Activated T-cell treated with anti-CD3 and anti-CD28 coated beads, Interleukin-2, amount 50 U/mL, for 72 hours (primary cell): ENCODE measurements at regions not wholly inside any gene's neighbourhood (a gene's known extent, or its start where the extent isn't known, plus 50 kb on each side); places are given as distances from the start of the nearest gene placed in this dataset.
"Not testable (repeated sequence)": the region's sequence is repeated elsewhere in the genome, so short reads cannot be mapped to it uniquely, and the experiment has no call there.

Experiments used
- ATAC-seq, 2 donors: fragments of 150-1000 bp; cut with Tn5 transposase; replicated peaks in 1 of 2; 2 replicates each; pipeline ENCODE4 v1.10.0; 2021; ENCODE audit warnings: moderate library complexity in 2 of 2, mild to moderate bottlenecking in 1 of 2
- DNase-seq, 2 donors: peaks; one replicate each; pipeline ENCODE4 v3.0.0; 2021 to 2022; ENCODE audit warnings: mixed read lengths in 1 of 2
- H3K27ac Mint-ChIP-seq: one replicate; pipeline ENCODE4 v1.8.0; 2022; ENCODE audit warnings: mild to moderate bottlenecking, moderate library complexity, mixed read lengths
- H3K27me3 Mint-ChIP-seq: one replicate; pipeline ENCODE4 v1.8.0; 2022; ENCODE audit warnings: low read depth, mixed read lengths
- H3K36me3 Mint-ChIP-seq, 2 donors: one replicate each; pipeline ENCODE4 v1.8.0; 2022; ENCODE audit warnings: mixed read lengths in 2 of 2, mild to moderate bottlenecking in 1 of 2; ENCODE audit not compliant: insufficient read depth in 2 of 2
- H3K4me1 Mint-ChIP-seq: one replicate; pipeline ENCODE4 v1.8.0; 2022; ENCODE audit warnings: low read depth, mixed read lengths
- H3K4me3 Mint-ChIP-seq, 2 donors: one replicate each; pipeline ENCODE4 v1.8.0; 2022; ENCODE audit warnings: mild to moderate bottlenecking in 2 of 2, mixed read lengths in 2 of 2, moderate library complexity in 2 of 2
- H3K9me3 Mint-ChIP-seq, 2 donors: one replicate each; pipeline ENCODE4 v1.8.0; 2022; ENCODE audit warnings: mixed read lengths in 2 of 2

GRCh38 chr4:103402198-103402597 lies 204.1 kb upstream of the CENPE start:
- H3K4me1 Mint-ChIP-seq = no peaks in the 10 kb centered on the region
- no peak overlapping the region for H3K4me3 Mint-ChIP-seq
- ATAC-seq = no peak
- H3K9me3 Mint-ChIP-seq = no peaks in the 10 kb centered on the region
- no peak for DNase-seq
- H3K27me3 Mint-ChIP-seq = no peaks in the 10 kb centered on the region
- no peak overlapping the region for H3K27ac Mint-ChIP-seq
- H3K36me3 Mint-ChIP-seq = no peaks in the 10 kb centered on the region

- H3K9me3 Mint-ChIP-seq = no peaks in the 10 kb centered on the region
- H3K27ac Mint-ChIP-seq = no peak overlapping the region
- no peaks in the 10 kb centered on the region for H3K4me1 Mint-ChIP-seq
- ATAC-seq (no peak), DNase-seq (no peak)
- no peaks in the 10 kb centered on the region for H3K27me3 Mint-ChIP-seq
- H3K4me3 Mint-ChIP-seq = no peak overlapping the region
- H3K36me3 Mint-ChIP-seq = no peaks in the 10 kb centered on the region
Measured at GRCh38 chr4:103400405-103400804, 202.3 kb upstream of the CENPE start.

GRCh38 chr4:103397541-103397940 lies 199.4 kb upstream of the CENPE start:
- Mint-ChIP-seq H3K27me3 (no peaks in the 10 kb centered on the region), H3K27ac (no peak overlapping the region), H3K4me1 (no peaks in the 10 kb centered on the region), H3K9me3 (no peaks in the 10 kb centered on the region), H3K4me3 (no peak overlapping the region), H3K36me3 (no peaks in the 10 kb centered on the region)
- DNase-seq (no peak), ATAC-seq (no peak)

GRCh38 chr4:103387508-103388011 lies 189.4 kb upstream of the CENPE start:
- H3K4me1 Mint-ChIP-seq, H3K36me3 Mint-ChIP-seq, ATAC-seq, H3K4me3 Mint-ChIP-seq, DNase-seq, H3K27me3 Mint-ChIP-seq, H3K27ac Mint-ChIP-seq: not testable (repeated sequence)
- peaks cover 10% of the 10 kb centered on the region in 2 donors for H3K9me3 Mint-ChIP-seq

GRCh38 chr4:103385565-103385964 lies 187.4 kb upstream of the CENPE start:
- peaks cover 13 to 14% of the 10 kb centered on the region in 2 donors for H3K9me3 Mint-ChIP-seq
- H3K4me1 Mint-ChIP-seq, DNase-seq, H3K4me3 Mint-ChIP-seq, H3K36me3 Mint-ChIP-seq, ATAC-seq, H3K27ac Mint-ChIP-seq, H3K27me3 Mint-ChIP-seq: not testable (repeated sequence)

- Mint-ChIP-seq H3K36me3 (no peaks in the 10 kb centered on the region), H3K4me3 (no peak overlapping the region), H3K27me3 (no peaks in the 10 kb centered on the region), H3K4me1 (no peaks in the 10 kb centered on the region), H3K9me3 (peaks cover 1 to 3% of the 10 kb centered on the region in 2 donors), H3K27ac (no peak overlapping the region)
- no peak for ATAC-seq
- DNase-seq = no peak
Measured at GRCh38 chr4:103375278-103375677, 177.1 kb upstream of the CENPE start.

- H3K36me3 Mint-ChIP-seq = no peaks in the 10 kb centered on the region
- no peak overlapping the region for H3K4me3 Mint-ChIP-seq
- H3K27me3 Mint-ChIP-seq = no peaks in the 10 kb centered on the region
- H3K27ac Mint-ChIP-seq = no peak overlapping the region
- no peaks in the 10 kb centered on the region for H3K4me1 Mint-ChIP-seq
- DNase-seq (no peak), ATAC-seq (no peak)
- H3K9me3 Mint-ChIP-seq = peaks cover under 1 to 3% of the 10 kb centered on the region in 2 donors
Measured at GRCh38 chr4:103374758-103375157, 176.6 kb upstream of the CENPE start.

GRCh38 chr4:103374306-103374705 lies 176.2 kb upstream of the CENPE start:
- Mint-ChIP-seq H3K4me1 (no peaks in the 10 kb centered on the region), H3K27ac (no peak overlapping the region), H3K4me3 (no peak overlapping the region), H3K9me3 (peaks cover 0 to 3% of the 10 kb centered on the region in 2 donors), H3K27me3 (no peaks in the 10 kb centered on the region), H3K36me3 (no peaks in the 10 kb centered on the region)
- no peak for ATAC-seq
- no peak for DNase-seq

GRCh38 chr4:103372002-103372558 lies 173.9 kb upstream of the CENPE start:
- Mint-ChIP-seq H3K27ac (no peak overlapping the region), H3K27me3 (no peaks in the 10 kb centered on the region), H3K4me1 (no peaks in the 10 kb centered on the region), H3K36me3 (no peaks in the 10 kb centered on the region), H3K9me3 (peaks cover 0 to 3% of the 10 kb centered on the region in 2 donors), H3K4me3 (no peak overlapping the region)
- DNase-seq (no peak), ATAC-seq (no peak)

GRCh38 chr4:103370336-103370735 lies 172.2 kb upstream of the CENPE start:
- Mint-ChIP-seq H3K4me1 (no peaks in the 10 kb centered on the region), H3K9me3 (peaks cover 0 to 3% of the 10 kb centered on the region in 2 donors), H3K36me3 (no peaks in the 10 kb centered on the region), H3K4me3 (no peak overlapping the region), H3K27ac (no peak overlapping the region), H3K27me3 (no peaks in the 10 kb centered on the region)
- no peak for ATAC-seq
- no peak for DNase-seq

GRCh38 chr4:103365285-103365684 lies 167.1 kb upstream of the CENPE start:
- H3K4me1 Mint-ChIP-seq = no peaks in the 10 kb centered on the region
- peaks cover 2 to 5% of the 10 kb centered on the region in 2 donors for H3K9me3 Mint-ChIP-seq
- H3K36me3 Mint-ChIP-seq = no peaks in the 10 kb centered on the region
- no peak overlapping the region for H3K27ac Mint-ChIP-seq
- no peak for ATAC-seq
- DNase-seq = no peak
- no peaks in the 10 kb centered on the region for H3K27me3 Mint-ChIP-seq
- no peak overlapping the region for H3K4me3 Mint-ChIP-seq

- DNase-seq (no peak), ATAC-seq (no peak)
- Mint-ChIP-seq H3K9me3 (peaks cover 8 to 11% of the 10 kb centered on the region in 2 donors), H3K27ac (no peak overlapping the region), H3K27me3 (no peaks in the 10 kb centered on the region), H3K4me3 (no peak overlapping the region), H3K36me3 (peaks cover 0 to 4% of the 10 kb centered on the region in 2 donors), H3K4me1 (no peaks in the 10 kb centered on the region)
Measured at GRCh38 chr4:103364083-103364482, 165.9 kb upstream of the CENPE start.

- H3K27ac Mint-ChIP-seq = no peak overlapping the region
- no peaks in the 10 kb centered on the region for H3K27me3 Mint-ChIP-seq
- no peak for ATAC-seq
- H3K36me3 Mint-ChIP-seq = peaks cover 0 to 4% of the 10 kb centered on the region in 2 donors
- H3K9me3 Mint-ChIP-seq = peaks cover 9 to 13% of the 10 kb centered on the region in 2 donors
- no peak overlapping the region for H3K4me3 Mint-ChIP-seq
- H3K4me1 Mint-ChIP-seq = no peaks in the 10 kb centered on the region
- no peak for DNase-seq
Measured at GRCh38 chr4:103361926-103362325, 163.8 kb upstream of the CENPE start.

GRCh38 chr4:103359900-103360299 lies 161.8 kb upstream of the CENPE start:
- H3K4me3 Mint-ChIP-seq = no peak overlapping the region
- DNase-seq = no peak
- no peak for ATAC-seq
- H3K36me3 Mint-ChIP-seq = peaks cover 0 to 4% of the 10 kb centered on the region in 2 donors
- H3K9me3 Mint-ChIP-seq = peaks cover 9 to 13% of the 10 kb centered on the region in 2 donors
- no peaks in the 10 kb centered on the region for H3K4me1 Mint-ChIP-seq
- no peaks in the 10 kb centered on the region for H3K27me3 Mint-ChIP-seq
- no peak overlapping the region for H3K27ac Mint-ChIP-seq
